GM12874 (cell line): ENCODE measurements at regions not wholly inside any gene's neighbourhood (a gene's known extent, or its start where the extent isn't known, plus 50 kb on each side); places are given as distances from the start of the nearest gene placed in this dataset.

Source experiments
- CTCF ChIP-seq: IDR thresholded peaks from 2 replicates; pipeline ENCODE4 v1.5.1; 2011; ENCODE audit warnings: low read depth, mild to moderate bottlenecking, control low read depth, low read length, moderate library complexity; ENCODE audit not compliant: insufficient read depth

DNA sequence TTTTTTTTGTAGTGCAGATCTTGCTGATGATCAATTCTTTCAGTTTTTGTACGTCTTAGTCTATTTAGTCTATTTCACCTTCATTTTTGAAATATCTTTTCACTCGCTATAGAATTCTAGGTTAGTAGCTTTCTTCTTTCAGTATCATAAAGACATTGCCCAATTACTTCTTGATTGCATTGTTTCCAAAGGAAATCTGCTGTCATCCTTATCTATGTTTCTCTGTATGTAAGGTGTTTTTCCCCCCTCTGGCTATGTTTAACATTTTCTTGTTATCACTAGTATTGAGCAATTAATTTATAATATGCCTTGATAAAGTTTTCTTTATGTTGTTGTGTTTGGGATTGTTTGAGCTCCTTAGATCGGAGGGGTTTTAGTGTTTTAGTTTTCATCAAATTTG is 171.9 kb downstream of the BMP4 start:
- no peak for TF ChIP-seq CTCF

DNA sequence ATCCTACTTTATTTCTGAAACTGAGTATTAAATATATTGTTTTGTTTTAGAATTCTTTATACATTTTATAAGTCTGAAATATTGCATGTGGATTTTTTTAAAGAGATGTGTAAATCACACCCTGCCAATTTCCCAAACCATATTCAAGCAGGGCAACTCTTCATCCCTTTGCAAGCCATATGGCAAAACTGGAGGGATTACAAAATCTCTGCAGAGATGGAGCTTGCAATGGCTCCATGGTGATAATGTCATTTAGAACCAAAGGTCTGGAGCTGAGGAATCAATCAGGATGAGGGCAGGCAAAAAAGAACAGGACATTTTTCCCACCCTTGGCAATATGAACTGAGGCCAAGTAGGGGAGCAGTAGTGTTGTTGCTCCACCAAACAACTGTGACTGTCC is 173.4 kb downstream of the BMP4 start:
- TF ChIP-seq CTCF, result no peak

- no peak for TF ChIP-seq CTCF
These were observed 176.5 kb downstream of the BMP4 start for GRCh38 chr14:53780051-53780555.

DNA sequence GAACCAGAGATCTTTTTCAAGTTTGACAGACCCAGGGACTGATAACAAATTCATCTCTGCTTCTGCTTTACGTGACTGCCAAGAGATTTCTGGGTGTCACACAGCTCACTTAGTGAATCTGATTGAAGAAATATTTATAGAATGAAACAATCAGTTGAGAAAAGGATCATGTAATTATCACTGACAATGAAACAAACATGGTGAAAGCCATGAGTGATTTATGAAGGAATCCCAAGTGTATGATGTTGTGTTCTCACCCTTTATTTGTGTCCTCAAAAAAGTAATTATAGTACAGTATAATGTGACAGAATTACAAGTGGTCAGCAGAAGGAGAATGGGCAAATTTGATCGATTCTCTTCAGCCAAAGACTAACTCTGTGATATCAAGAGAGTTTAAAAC is 177.3 kb downstream of the BMP4 start:
- TF ChIP-seq CTCF, result no peak

DNA sequence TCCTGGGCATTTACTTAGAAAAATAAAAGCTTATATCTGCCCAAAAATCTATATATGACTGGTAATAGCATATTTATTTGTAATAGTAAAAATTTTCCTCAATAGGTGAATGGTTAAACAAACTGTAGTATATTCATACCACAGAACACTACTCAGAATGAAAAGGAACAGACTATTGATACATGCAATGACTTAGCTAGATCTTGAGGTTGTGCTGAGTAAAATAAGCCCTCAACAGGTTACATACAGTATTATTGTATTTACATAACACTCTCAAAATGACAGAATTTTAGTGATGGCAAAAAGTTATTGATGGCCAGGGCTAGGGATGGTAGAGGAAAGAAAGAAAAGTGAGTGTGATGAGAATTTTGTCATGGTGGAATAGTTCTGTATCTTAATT is 178.4 kb downstream of the BMP4 start:
- TF ChIP-seq CTCF, result no peak

- TF ChIP-seq CTCF, result no peak
These were observed 183.7 kb downstream of the BMP4 start for GRCh38 chr14:53772936-53773335.

GRCh38 chr14:53767566-53767965 is 189.1 kb downstream of the BMP4 start:
- no peak for TF ChIP-seq CTCF

DNA sequence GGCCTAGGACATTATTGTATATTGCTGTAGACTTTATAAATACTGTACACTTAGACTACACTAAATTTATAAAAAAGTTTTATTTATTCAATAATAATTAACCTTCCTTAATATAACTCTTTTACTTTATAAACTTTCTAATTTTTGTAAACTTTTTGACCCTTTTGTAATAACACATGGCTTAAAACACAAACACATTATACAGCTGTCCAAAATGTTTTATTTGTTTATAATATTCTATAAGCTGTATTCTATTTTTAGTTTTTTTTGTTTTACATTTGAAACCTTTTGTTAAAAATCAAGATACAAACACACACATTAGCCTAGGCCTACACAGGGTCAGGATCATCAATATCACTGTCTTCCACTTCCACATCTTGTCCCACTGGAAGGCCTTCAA is 190.0 kb downstream of the BMP4 start:
- no peak for TF ChIP-seq CTCF
